Muscle of back (tissue), 3 donors: ENCODE measurements at regions not wholly inside any gene's neighbourhood (a gene's known extent, or its start where the extent isn't known, plus 50 kb on each side); places are given as distances from the start of the nearest gene placed in this dataset.
"Not testable (repeated sequence)": the region's sequence is repeated elsewhere in the genome, so short reads cannot be mapped to it uniquely, and the experiment has no call there.

ENCODE experiments used
- DNase-seq, 3 donors: peaks; one replicate each; pipeline versions ENCODE4 v3.0.0 to v3.0.0-alpha.2; 2013

DNA sequence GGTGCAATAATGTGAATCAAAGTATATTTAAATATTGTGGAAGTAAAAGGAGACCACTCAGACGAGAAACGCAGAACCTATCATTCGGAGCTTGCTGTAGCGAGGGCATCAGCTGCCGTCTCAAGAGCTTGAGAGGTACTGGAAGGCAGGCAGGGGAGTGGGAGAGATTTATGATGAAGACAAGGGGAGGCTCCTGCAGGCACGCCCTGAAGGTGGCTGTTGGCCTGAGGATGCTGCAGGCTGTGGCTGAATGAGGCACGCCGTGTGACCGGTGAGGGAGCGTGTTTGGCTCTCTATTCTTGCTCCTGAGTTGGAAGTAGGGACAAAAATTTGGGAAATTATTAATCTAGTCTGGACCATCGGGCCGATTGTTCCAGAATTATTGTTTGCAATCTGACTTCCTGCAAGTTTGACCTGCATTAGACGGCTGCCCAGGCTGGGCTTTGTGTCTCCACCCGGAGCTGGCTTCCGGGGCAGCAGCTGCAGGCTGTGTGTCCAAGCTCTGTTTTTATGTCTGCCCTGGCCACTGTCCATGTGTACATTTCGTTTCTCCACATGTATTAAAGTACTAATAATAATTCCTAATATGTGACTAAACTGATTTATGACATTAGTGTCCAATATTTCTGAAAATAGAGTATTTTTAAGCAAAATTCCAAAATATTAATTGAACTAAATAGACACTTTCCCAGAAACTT is 91.1 kb upstream of the ANKRD10 start:
- peak in 2 of 3 donors; percentile 85 to 93 for DNase-seq

DNA sequence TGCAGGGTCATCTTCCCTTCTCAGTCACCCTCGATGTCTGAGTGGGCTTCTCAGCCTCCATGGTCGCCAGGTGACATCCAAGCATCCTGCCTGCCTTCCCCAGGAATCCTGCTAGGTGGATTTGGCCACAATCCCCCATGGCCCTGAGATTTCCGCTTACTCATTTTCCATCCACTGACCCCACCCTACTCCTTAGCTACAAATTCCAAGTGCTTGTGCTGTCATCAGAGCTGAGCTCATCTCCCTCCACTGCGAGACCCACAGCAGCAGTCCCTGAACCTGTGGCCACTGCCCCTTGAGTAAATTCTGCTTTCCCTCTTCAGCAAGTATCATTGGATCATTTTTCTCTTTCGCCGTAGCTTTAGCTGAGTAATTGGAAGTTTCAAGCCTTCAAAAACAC is 90.5 kb upstream of the ANKRD10 start:
- DNase-seq, result peak in 2 of 3 donors; percentile 25 to 53

DNA sequence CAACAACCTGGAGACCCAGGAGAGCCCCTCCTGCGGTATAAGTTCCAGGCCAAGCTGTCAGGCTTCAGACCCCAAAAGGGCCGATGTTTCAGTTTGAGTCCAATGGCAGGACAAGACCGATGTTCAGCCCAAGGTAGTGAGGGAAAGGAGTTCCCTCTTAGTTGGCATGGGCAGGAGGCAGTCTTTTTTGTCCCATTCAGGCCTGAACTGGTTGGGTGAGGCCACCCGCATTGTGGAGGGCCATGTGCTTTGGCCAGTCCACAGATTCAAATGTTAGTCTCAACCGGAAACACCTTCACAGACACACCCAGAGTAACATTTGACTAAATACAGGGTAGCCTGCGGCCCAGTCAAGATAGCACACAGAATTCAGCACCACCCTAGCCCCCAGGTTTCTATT is 89.6 kb upstream of the ANKRD10 start:
- no peak for DNase-seq

DNA sequence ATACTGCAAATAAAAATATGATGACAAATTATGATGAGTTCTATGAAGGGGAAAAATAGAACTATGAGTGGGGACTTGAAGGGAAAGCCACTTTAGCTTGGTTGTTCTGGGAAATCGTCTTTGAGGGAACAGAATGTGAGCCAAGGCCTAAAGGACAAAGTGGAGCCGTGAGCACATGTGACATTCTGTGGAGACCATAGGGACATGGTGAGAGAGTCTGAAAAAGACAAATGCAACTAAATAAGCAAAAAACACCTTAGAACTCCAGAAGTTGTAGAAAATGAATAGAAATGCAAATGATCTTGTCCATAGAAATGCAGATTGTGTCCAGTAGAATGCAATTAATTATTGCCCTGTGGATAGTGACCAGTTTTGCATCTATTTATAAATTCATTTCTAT is 86.8 kb upstream of the ANKRD10 start:
- DNase-seq, result no peak

DNA sequence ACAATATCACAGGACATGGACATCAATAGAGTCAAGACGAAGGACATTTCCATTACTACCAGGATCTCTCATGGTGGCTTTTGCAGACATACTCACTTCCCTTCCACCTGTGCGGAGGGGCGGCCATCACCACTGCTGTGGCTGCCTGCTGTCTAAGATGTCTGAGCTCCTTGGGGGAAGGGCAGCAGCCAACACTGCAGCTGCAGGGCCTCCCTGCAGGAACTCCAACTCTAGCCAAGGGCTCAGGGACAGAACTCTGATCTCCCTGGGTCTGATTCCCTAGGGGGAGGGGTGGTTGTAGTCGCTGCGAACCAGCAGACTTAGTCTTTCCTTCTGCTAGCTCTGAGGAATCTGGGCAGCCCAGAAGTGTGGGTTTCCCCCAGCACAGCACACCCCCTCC is 78.9 kb upstream of the ANKRD10 start:
- DNase-seq, result no peak

DNA sequence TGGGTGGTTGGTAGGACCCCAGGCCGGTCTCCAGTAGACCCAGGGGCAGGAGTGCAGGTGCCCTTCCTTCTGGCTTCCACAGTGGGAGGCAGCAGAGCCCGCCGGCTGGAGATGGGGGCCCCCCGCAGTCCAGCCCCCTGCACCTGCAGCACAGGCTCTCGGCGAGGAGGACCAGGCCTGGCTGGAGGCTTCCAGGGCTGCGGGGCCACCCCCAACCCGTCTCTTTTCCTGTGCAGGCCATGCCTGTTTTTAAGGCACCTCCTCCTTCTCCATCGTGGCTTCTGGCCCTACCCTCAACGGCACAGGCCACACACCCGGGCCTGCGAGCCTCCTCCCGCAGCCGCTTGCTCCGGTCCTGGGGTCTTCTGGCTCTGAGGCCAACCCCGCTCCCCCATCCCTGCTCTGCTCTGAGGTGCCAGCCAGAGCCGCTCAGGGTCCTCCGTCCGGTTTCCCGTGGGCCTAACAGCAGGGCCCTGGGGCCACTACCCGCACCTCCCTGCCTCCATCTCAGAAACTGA is 77.2 kb upstream of the ANKRD10 start:
- no peak for DNase-seq

DNA sequence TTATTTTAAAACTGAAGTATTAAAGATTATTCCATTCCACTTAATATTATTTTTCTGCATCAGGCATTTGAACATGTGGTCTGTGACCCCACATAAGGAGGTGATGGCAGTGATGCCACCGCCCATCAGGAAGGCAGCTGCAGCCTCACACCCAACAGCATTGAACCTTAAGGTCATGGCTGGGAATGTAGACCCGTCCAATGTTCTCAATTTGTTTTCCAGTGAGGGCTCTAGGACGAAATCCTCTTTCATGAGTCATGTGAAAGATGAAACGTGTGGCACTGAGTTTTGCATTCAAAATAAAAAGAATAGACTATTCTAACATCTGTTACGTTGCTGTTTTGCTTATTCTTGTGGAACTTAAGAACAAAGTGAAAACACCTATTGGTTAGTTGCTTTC is 74.5 kb upstream of the ANKRD10 start:
- peak in 1 of 3 donors; percentile 20 for DNase-seq

DNA sequence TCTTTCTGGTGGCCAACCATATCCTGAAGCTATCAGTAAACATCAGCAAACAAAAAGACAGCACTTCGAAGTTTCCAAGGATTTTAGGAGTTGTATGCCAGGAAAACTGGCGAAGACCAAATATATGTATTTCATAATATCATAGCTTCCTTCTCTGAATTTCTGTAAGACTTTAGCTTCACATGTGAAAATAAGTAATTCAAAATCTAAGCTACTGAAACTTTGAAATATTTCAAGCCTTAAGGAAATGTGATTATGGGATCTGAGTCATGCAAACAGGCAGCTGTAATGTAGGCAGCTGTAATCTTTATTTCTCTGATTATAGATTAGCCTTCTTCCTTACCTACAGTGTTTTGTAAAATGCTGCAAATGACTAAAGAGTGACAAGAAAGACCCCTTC is 70.7 kb upstream of the ANKRD10 start:
- no peak for DNase-seq

DNA sequence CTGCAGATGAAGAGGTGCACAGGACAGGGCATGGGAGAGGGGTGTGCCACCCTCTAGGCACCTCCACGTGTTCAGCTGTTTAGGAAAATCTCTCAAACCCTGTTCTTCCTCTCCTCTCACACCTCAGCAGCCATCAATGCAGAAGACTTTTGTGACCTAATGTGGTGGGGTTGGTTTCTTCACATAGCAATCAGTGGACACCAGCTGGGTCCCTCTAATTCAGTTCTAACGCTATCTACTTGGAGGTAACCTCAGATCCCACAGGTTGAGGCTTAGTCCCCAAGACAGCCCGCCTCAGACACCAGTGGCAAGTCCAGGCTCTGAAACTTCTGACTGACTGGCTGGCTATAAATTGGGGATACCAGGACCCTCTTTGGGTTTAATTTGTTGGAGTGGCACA is 69.9 kb upstream of the ANKRD10 start:
- no peak for DNase-seq

DNA sequence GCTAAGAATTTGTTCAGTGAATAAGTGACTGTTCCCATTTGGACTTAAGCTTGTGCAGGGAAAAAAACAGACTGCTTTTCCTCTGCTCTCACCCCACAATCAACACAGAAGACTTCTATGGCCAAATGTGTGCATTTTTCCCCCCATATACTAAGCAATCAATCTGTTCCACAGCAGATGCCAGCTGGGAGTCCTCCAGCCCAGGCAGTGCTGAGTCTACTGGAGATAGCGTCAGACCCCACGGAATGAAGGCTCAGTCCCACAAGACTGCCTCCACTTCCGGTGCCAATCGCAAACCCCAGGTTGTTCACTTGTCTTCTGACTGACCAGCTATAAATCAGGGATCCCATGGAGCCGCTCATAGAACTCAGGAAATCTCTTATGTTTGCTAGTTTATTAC is 69.5 kb upstream of the ANKRD10 start:
- DNase-seq, result peak; percentile 30 to 63 (median 40)

DNA sequence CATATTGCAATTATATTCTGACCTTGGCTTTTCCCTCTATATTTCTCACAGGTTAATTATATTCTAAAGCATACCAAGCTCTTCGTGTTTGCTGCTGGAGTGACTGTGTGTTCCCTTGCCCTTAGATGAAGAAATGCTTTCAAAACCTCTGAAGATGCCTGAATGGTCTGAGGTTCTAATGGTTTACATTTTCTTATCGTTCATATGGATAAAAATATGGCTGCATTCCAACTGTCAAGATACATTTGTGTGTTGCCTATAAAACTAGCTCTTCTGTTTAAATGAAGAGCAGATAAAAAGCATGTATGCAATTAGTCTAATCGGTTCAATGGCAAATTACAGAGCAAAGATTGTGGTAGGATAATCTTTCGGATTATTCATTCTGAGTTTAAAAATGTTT is 68.4 kb upstream of the ANKRD10 start:
- DNase-seq, result no peak

DNA sequence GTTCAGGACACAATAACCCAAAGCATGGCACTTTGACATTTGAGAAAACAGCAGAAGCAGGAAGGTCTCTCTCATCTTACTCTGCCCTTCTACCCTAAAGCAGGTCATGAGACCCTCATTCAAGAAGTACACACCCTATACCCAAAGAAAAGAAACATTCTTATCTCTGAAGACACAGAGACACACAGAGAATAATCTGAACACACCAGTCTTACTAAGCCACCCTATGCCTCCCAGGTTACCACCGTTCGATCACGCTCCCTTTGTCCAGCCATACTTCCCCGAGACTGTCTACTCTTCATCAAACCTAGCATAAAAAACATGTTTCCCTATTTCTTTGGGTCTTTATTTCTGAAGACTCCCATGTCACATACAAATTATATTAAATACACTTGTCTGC is 66.5 kb upstream of the ANKRD10 start:
- DNase-seq, result no peak

DNA sequence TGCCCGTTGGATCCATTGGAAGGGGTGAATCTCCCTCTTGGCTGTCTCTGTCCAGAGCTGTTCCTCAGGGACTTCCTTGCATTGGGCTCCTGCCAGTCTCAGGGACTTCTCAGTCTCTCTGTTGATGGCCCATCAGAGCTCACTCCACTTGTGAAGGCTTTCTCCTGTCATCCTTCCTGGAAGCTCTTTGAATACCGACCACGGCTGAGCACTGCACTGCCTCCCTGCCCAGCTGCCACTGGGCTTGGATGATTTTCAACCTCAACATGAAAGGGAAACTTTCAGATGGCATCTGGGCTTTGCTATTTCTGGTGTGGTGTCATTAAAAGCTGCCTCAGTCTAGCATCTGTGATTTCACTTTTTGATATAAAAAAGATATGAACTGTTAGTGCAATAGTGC is 66.1 kb upstream of the ANKRD10 start:
- DNase-seq, result peak; percentile 30 to 53 (median 35)

DNA sequence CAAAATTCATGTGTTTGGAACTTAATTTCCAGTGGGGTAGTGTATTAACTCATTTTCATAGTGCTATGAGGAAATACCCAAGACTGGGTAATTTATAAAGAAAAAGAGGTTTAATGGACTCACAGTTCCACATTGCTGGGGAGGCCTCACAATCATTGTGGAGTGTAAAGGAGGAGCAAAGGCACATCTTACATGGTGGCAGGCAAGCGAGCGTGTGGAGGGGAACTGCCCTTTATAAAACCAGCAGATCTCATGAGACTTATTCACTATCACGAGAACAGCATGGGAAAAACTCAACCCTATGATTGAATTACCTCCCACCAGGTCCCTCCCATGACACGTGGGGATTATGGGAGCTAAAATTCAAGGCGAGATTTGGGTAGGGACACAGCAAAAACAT is 64.3 kb upstream of the ANKRD10 start:
- not testable (repeated sequence) for DNase-seq

DNA sequence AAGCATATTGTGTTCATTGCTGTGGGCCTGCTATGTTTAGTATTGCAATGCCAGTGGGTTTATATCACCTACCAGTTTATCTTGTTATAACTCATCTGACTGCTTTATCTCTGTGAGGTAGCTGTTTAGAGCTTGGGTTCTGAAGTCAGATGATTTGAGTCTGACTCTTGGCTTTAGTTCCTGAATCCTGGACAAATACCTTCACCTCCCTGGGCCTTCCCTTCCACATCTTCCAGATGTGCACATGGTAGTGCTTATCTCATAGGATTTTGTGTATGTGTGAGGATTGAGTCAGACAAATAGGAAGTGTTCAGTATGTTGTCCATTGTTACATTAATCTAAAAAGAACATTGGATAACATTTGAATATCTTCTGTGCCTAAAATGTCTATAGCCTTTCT is 63.5 kb upstream of the ANKRD10 start:
- DNase-seq, result no peak

DNA sequence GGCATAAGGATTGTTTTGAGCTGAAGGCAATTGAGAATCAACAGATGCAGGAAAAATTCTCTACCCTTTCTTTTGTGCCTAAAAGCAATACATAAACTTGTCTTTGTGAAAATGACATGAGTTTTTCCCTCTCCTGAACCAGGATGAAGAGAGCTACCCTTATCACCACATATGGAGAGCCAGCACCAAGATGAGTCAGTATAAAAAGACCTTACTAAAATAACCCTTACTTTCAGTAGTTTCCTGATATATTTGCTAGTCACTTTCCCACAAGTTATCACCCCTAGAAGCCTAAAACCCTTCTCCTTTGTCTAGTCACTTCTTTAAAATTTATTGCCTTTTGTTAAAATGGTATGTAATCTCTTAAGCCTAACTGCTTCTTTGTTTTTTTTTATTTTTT is 61.9 kb upstream of the ANKRD10 start:
- no peak for DNase-seq

DNA sequence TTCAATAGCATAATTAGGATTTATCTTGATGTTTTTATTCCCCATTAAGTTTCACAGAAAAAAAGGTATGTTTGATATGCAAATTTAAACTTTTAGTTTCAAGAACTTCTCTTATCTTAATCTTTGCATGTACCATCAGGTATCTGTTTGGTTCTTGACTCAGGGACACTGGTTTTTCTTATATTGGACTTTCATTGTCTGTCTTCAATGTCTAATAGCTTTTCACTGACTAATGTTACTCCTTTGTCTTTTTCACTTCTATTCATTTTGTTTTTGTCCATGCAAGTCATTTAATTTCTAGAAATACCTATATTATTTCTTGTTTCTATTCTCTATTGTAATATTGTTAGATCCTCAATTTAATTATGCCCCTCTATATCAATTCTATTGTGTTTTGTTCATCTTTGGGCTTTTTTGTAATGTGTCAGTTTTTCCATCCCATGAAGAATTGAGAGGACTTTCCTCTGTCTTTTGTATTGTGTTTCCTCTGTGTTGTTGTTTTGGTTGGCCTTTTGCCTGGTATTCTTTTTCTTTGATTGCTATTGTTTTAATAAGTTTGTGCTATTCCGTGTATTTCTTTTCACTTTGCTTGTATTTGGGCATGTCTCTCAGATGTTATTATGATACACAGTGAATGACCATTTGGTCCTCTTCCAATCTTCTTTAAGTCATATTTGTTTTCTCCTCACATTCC is 58.3 kb upstream of the ANKRD10 start:
- no peak for DNase-seq

DNA sequence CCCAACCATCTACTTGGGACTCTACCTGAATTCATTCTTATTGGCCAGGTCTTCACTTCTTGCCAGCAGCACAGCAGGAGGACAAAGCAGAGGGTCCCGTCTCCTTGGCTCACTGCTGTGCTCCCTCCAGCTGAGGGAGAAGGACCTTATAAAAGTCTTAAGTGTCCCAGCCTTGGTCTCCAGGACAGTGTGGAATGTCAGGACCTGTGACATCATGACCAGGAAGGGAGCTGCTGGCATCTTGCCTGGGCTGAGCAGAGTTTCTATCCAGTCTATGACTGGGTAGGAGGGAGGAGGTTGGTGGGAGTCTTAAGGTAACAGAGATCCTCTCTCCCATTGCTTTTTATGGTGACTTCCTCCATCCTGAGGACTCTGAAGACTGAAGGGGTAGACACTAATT is 56.6 kb upstream of the ANKRD10 start:
- DNase-seq, result no peak

DNA sequence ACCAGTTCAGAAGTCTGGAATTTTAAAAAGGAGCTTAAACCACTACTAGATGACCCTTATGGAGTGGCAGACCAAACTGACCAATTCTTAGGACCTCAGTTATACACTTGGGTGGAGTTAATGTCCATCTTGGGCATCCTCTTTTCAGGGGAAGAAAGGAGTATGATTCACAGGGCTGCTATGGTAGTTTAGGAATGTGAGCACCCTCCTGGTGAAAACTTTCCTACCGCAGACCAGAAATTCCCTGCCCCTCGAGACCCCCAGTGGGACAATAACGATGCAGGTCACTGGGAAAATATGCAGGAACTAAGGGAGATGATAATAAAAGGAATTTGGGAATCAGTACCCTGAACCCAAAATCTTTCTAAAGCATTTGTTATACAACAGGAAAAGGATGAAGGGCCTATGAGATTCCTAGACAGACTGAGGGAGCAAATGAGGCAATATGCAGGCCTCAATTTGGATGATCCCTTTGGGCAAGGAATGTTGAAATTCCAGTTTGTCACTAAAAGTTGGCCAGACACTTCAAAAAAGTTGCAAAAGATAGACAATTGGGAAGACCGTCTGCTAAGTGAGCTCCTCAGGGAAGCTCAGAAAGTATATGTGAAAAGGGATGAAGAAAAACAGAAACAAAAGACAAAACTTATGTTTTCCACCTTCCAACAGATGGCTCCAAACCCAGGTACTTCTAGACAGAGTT is 52.4 kb upstream of the ANKRD10 start:
- not testable (repeated sequence) for DNase-seq

DNA sequence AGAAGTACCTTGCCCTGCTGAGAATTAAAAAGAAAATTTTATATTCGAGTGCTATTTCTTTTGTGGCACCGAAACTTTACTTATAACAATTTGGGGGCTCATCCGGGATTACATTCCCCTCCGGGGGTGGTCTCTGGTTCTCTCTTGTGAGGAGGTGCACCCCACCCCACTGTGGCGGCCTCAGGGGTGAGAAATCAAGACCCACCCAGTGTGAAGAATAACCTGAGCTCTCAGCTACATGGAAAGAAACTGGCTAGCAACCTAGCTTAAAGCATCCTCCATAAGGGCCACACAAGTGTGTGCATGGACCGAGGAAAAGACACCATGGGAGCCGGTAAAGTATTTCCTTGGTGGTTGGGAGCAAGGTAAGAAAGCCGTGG is 50.9 kb upstream of the ANKRD10 start:
- no peak for DNase-seq

DNA sequence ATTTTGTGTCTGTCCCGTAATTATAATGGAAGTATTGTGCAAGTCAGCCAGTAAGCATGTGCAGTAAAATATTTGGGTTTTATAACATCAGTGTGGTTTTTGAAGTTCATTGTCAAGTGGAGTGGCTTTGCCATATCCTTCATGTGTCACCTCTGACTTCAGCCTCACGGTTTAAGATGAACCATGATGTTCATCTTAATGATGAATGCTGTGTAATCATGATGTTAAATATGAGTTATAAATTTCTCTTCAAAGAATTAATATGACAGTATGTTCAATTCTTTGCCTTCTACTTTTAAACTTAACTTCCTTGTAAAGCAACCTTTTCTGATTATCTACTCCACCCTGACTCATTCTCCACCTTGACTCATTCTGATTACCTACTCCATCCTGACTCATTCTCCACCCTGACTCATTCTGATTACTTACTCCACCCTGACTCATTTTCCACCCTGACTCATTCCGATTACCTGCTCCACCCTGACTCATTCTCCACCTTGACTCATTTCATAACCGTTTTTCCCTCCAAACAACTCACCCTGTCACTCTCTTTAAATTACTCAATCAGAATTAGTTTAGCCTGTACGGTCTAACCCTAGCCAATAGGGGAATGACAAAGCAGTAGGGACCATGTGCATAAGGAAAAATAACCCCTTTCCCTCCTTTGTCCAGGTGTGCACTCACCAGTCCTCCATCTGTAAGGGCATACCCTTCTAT is 50.3 kb upstream of the ANKRD10 start:
- peak in 1 of 3 donors; percentile 39 for DNase-seq
